Esophagus squamous epithelium (tissue), 5 donors: ENCODE measurements at regions not wholly inside any gene's neighbourhood (a gene's known extent, or its start where the extent isn't known, plus 50 kb on each side); places are given as distances from the start of the nearest gene placed in this dataset.
A peak's percentile ranks its signal among the peaks of the same experiment; 100 is the strongest.

ENCODE experiments used
- DNase-seq: peaks from one replicate; lab custom pipeline; 2025; lab: John Stamatoyannopoulos, UW
- H3K27ac ChIP-seq, 4 donors: fragments of 200-600 bp; sonication (generic); one replicate each; pipeline ENCODE4 v1.5.1; 2016 to 2019; ENCODE audit warnings: mild to moderate bottlenecking in 1 of 4
- H3K27me3 ChIP-seq, 4 donors: fragments of 200-600 bp; sonication (generic); 1 replicate in 3 of 4; 2 replicates in 1 of 4; pipeline versions ENCODE4 v1.5.1 to v1.6.0; 2017 to 2021; ENCODE audit warnings: antibody characterized with exemption in 1 of 4
- H3K36me3 ChIP-seq, 3 donors: fragments of 200-600 bp; sonication (generic); one replicate each; pipeline ENCODE4 v1.5.1; 2016 to 2019
- H3K4me1 ChIP-seq, 3 donors: fragments of 200-600 bp; sonication (generic); one replicate each; pipeline ENCODE4 v1.5.1; 2017 to 2019
- H3K4me3 ChIP-seq, 4 donors: fragments of 200-600 bp; sonication (generic); 1 replicate in 3 of 4; 2 replicates in 1 of 4; pipeline ENCODE4 v1.5.1; 2016 to 2019; ENCODE audit warnings: mild to moderate bottlenecking in 2 of 4, moderate library complexity in 1 of 4
- H3K9me3 ChIP-seq, 3 donors: fragments of 200-600 bp; sonication (generic); one replicate each; pipeline ENCODE4 v1.5.1; 2016 to 2019
- CTCF ChIP-seq, 6 experiments: fragments of 450-650 bp in 4 of 6; fragments of 200-600 bp in 2 of 6; sonication (generic) in 2 of 6; IDR thresholded peaks; one replicate each; pipeline ENCODE4 v1.5.1; 2016 to 2019; ENCODE audit warnings: antibody characterized with exemption in 6 of 6, mild to moderate bottlenecking in 4 of 6, moderate library complexity in 4 of 6
- POLR2A ChIP-seq, 4 donors: fragments of 450-650 bp; IDR thresholded peaks; one replicate each; pipeline ENCODE4 v1.6.1; 2017; ENCODE audit warnings: antibody characterized with exemption in 4 of 4, mild to moderate bottlenecking in 4 of 4, moderate library complexity in 3 of 4
- WGBS, 2 donors: methylation state at CpG; one replicate each; pipeline ENCODE4 v1.1.5; 2018; 5-methylcytosine and 5-hydroxymethylcytosine counted together
- intact Hi-C: fragments of 100-400 bp; cut with DNase I; formaldehyde crosslinking; loops from one replicate; pipeline ENCODE4 v1.15.0; 2022
- donor health status: DM: yes; HTN: yes; CAD: no.

- intact Hi-C loops = no loop called here
- Histone ChIP-seq H3K36me3 (no peaks in the 10 kb centered on the region), H3K4me1 (peaks cover 0 to 21% (median 7%) of the 10 kb centered on the region in 3 donors), H3K9me3 (no peaks in the 10 kb centered on the region), H3K27ac (peak overlapping the region in 1 of 4 donors; percentile 5), H3K4me3 (no peak overlapping the region), H3K27me3 (no peaks in the 10 kb centered on the region)
- DNase-seq = no peak
- TF ChIP-seq POLR2A (IDR thresholded peaks at IDR 0.05) (no peak), CTCF (IDR thresholded peaks at IDR 0.05) (no peak)
- WGBS, 2 donors = 42 to 45% methylated on average over 3 of the region's 3 CpGs
These were observed 173.6 kb downstream of the ARL4A start for GRCh38 chr7:12861070-12861469.

- intact Hi-C loops = no loop called here
- Histone ChIP-seq H3K27me3 (no peaks in the 10 kb centered on the region), H3K36me3 (no peaks in the 10 kb centered on the region), H3K9me3 (no peaks in the 10 kb centered on the region), H3K4me1 (peaks cover 0 to 21% (median 7%) of the 10 kb centered on the region in 3 donors), H3K4me3 (no peak overlapping the region), H3K27ac (no peak overlapping the region)
- TF ChIP-seq CTCF (IDR thresholded peaks at IDR 0.05) (no peak), POLR2A (IDR thresholded peaks at IDR 0.05) (no peak)
- no peak for DNase-seq
- 77 to 81% methylated on average over 4 of the region's 4 CpGs for WGBS, 2 donors
These were observed 174.7 kb downstream of the ARL4A start for GRCh38 chr7:12862146-12862545.

- H3K9me3 ChIP-seq = no peaks in the 10 kb centered on the region
- H3K27ac ChIP-seq = no peak overlapping the region
- intact Hi-C loops = no loop called here
- H3K4me3 ChIP-seq = no peak overlapping the region
- peaks cover 0 to 21% (median 7%) of the 10 kb centered on the region in 3 donors for H3K4me1 ChIP-seq
- no peaks in the 10 kb centered on the region for H3K36me3 ChIP-seq
- TF ChIP-seq POLR2A (IDR thresholded peaks at IDR 0.05) (no peak), CTCF (IDR thresholded peaks at IDR 0.05) (no peak)
- no peak for DNase-seq
- 89% methylated on average over 3 of the region's 11 CpGs; no CpG with 5 or more reads in 1 of the 2 donors for WGBS, 2 donors
- no peaks in the 10 kb centered on the region for H3K27me3 ChIP-seq
These were observed 177.1 kb downstream of the ARL4A start for GRCh38 chr7:12864470-12865046.

GRCh38 chr7:12865593-12865992 is 178.2 kb downstream of the ARL4A start:
- peaks cover 0 to 21% (median 7%) of the 10 kb centered on the region in 3 donors for H3K4me1 ChIP-seq
- no peak overlapping the region for H3K27ac ChIP-seq
- no peaks in the 10 kb centered on the region for H3K9me3 ChIP-seq
- no peaks in the 10 kb centered on the region for H3K27me3 ChIP-seq
- TF ChIP-seq CTCF (IDR thresholded peaks at IDR 0.05) (no peak), POLR2A (IDR thresholded peaks at IDR 0.05) (no peak)
- 49% methylated on average over 2 of the region's 2 CpGs; no CpG with 5 or more reads in 1 of the 2 donors for WGBS, 2 donors
- intact Hi-C loops = no loop called here
- H3K4me3 ChIP-seq = no peak overlapping the region
- no peak for DNase-seq
- no peaks in the 10 kb centered on the region for H3K36me3 ChIP-seq

- no peaks in the 10 kb centered on the region for H3K36me3 ChIP-seq
- intact Hi-C loops = no loop called here
- H3K4me1 ChIP-seq = peaks cover 0 to 21% (median 7%) of the 10 kb centered on the region in 3 donors
- DNase-seq = no peak
- TF ChIP-seq CTCF (IDR thresholded peaks at IDR 0.05) = no peak
- TF ChIP-seq POLR2A (IDR thresholded peaks at IDR 0.05) = no peak
- no peaks in the 10 kb centered on the region for H3K27me3 ChIP-seq
- H3K9me3 ChIP-seq = no peaks in the 10 kb centered on the region
- no peak overlapping the region for H3K27ac ChIP-seq
- H3K4me3 ChIP-seq = no peak overlapping the region
- 51 to 56% methylated on average over 4 of the region's 4 CpGs for WGBS, 2 donors
These were observed 178.8 kb downstream of the ARL4A start for GRCh38 chr7:12866207-12866606.
